Activated CD4-positive, alpha-beta T cell treated with anti-CD3 and anti-CD28 coated beads for 36 hours (primary cell): ENCODE measurements at regions not wholly inside any gene's neighbourhood (a gene's known extent, or its start where the extent isn't known, plus 50 kb on each side); places are given as distances from the start of the nearest gene placed in this dataset.

ENCODE experiments used
- ATAC-seq: fragments of 200-7000 bp; cut with Tn5 transposase; one replicate; pipeline ENCODE4 v1.10.0; 2021; ENCODE audit warnings: mild to moderate bottlenecking, moderate library complexity
- CTCF ChIA-PET: fragments of 350-600 bp; sonication (Branson Sonifier 250); formaldehyde crosslinking; loops from one replicate; lab custom pipeline; 2021; ENCODE audit warnings: antibody characterized with exemption; lab: Charles Lee
- POLR2A ChIA-PET: fragments of 350-600 bp; sonication (Branson Sonifier 250); formaldehyde crosslinking; loops from one replicate; lab custom pipeline; 2021; ENCODE audit warnings: antibody characterized with exemption, inconsistent platforms; lab: Charles Lee
- DNase-seq: peaks from one replicate; pipeline ENCODE4 v3.0.0-alpha.2; 2020
- H3K27ac Mint-ChIP-seq: one replicate; pipeline ENCODE4 v1.8.0; 2021; ENCODE audit warnings: mixed read lengths
- H3K27me3 Mint-ChIP-seq: one replicate; pipeline ENCODE4 v1.8.0; 2021; ENCODE audit warnings: mixed read lengths
- H3K36me3 Mint-ChIP-seq: one replicate; pipeline ENCODE4 v1.8.0; 2021; ENCODE audit warnings: low read depth, mixed read lengths
- H3K4me1 Mint-ChIP-seq: one replicate; pipeline ENCODE4 v1.8.0; 2021; ENCODE audit warnings: mixed read lengths
- H3K4me3 Mint-ChIP-seq: one replicate; pipeline ENCODE4 v1.8.0; 2021; ENCODE audit warnings: mild to moderate bottlenecking, moderate library complexity, mixed read lengths
- H3K9me3 Mint-ChIP-seq: one replicate; pipeline ENCODE4 v1.8.0; 2021; ENCODE audit warnings: low read depth, mixed read lengths
- intact Hi-C, 2 experiments: fragments of 100-400 bp; cut with DNase I in 1 of 2; cut with micrococcal nuclease in 1 of 2; formaldehyde crosslinking; loops; one replicate each; pipeline versions ENCODE4 v1.14.2 to v1.15.1; 2022 to 2024; cut with DNase I, micrococcal nuclease

- no peaks in the 10 kb centered on the region for H3K36me3 Mint-ChIP-seq
- ChIA-PET CTCF (no interaction called here), POLR2A (interaction anchor here (0.5 kb wide), 1 partner anchor 1272 kb away, joined by 3 read pairs; no protein-coding TSS in a partner anchor)
- DNase-seq (no peak), ATAC-seq (no peak)
- no peaks in the 10 kb centered on the region for H3K4me1 Mint-ChIP-seq
- no peaks in the 10 kb centered on the region for H3K9me3 Mint-ChIP-seq
- peaks cover 2% of the 10 kb centered on the region for H3K27me3 Mint-ChIP-seq
- H3K4me3 Mint-ChIP-seq = no peak overlapping the region
- intact Hi-C loops = no loop called here
- H3K27ac Mint-ChIP-seq = no peak overlapping the region
Observed at GRCh38 chr7:47153576-47153975, 428.3 kb downstream of the TNS3 start.

- no peaks in the 10 kb centered on the region for H3K9me3 Mint-ChIP-seq
Observed at GRCh38 chr7:47153058-47153457, 428.9 kb downstream of the TNS3 start.

GRCh38 chr7:47152307-47152706 is 429.6 kb downstream of the TNS3 start:
- H3K27me3 Mint-ChIP-seq = peaks cover 2% of the 10 kb centered on the region
- ATAC-seq = no peak
- POLR2A ChIA-PET = no interaction called here
- H3K36me3 Mint-ChIP-seq = no peaks in the 10 kb centered on the region
- intact Hi-C loops = no loop called here
- DNase-seq = no peak
- CTCF ChIA-PET = no interaction called here
- no peak overlapping the region for H3K27ac Mint-ChIP-seq
- no peak overlapping the region for H3K4me3 Mint-ChIP-seq
- H3K9me3 Mint-ChIP-seq = no peaks in the 10 kb centered on the region
- no peaks in the 10 kb centered on the region for H3K4me1 Mint-ChIP-seq

More at GRCh38 chr7:47153058-47153457, 428.9 kb downstream of the TNS3 start:
- Mint-ChIP-seq H3K36me3 (no peaks in the 10 kb centered on the region), H3K4me1 (no peaks in the 10 kb centered on the region), H3K27me3 (peaks cover 2% of the 10 kb centered on the region), H3K27ac (no peak overlapping the region), H3K4me3 (no peak overlapping the region)
- CTCF ChIA-PET = no interaction called here
- no peak for ATAC-seq
- no peak for DNase-seq
- intact Hi-C loops = no loop called here
- POLR2A ChIA-PET = interaction anchor here (0.5 kb wide), 1 partner anchor 1271 kb away, joined by 3 read pairs; no protein-coding TSS in a partner anchor

GRCh38 chr7:47150497-47151260 is 431.2 kb downstream of the TNS3 start:
- H3K27ac Mint-ChIP-seq = no peak overlapping the region
- no peak overlapping the region for H3K4me3 Mint-ChIP-seq
- H3K4me1 Mint-ChIP-seq = no peaks in the 10 kb centered on the region
- H3K27me3 Mint-ChIP-seq = peaks cover 13% of the 10 kb centered on the region
- no peaks in the 10 kb centered on the region for H3K9me3 Mint-ChIP-seq
- POLR2A ChIA-PET = no interaction called here
- H3K36me3 Mint-ChIP-seq = no peaks in the 10 kb centered on the region
- ATAC-seq (no peak), DNase-seq (no peak)
- intact Hi-C loops = no loop called here
- CTCF ChIA-PET = no interaction called here

GRCh38 chr7:47149971-47150370 is 431.9 kb downstream of the TNS3 start:
- intact Hi-C loops = no loop called here
- Mint-ChIP-seq H3K9me3 (no peaks in the 10 kb centered on the region), H3K36me3 (no peaks in the 10 kb centered on the region), H3K4me3 (no peak overlapping the region), H3K27me3 (peaks cover 11% of the 10 kb centered on the region), H3K4me1 (no peaks in the 10 kb centered on the region), H3K27ac (no peak overlapping the region)
- POLR2A ChIA-PET = no interaction called here
- CTCF ChIA-PET = no interaction called here
- no peak for DNase-seq
- no peak for ATAC-seq

GRCh38 chr7:47149208-47149839 is 432.6 kb downstream of the TNS3 start:
- no peaks in the 10 kb centered on the region for H3K9me3 Mint-ChIP-seq
- DNase-seq (no peak), ATAC-seq (no peak)
- ChIA-PET CTCF (no interaction called here), POLR2A (no interaction called here)
- peaks cover 13% of the 10 kb centered on the region for H3K27me3 Mint-ChIP-seq
- no peaks in the 10 kb centered on the region for H3K36me3 Mint-ChIP-seq
- H3K4me1 Mint-ChIP-seq = no peaks in the 10 kb centered on the region
- H3K4me3 Mint-ChIP-seq = no peak overlapping the region
- intact Hi-C loops = no loop called here
- H3K27ac Mint-ChIP-seq = no peak overlapping the region

GRCh38 chr7:47148536-47149207 is 433.2 kb downstream of the TNS3 start:
- ChIA-PET POLR2A (no interaction called here), CTCF (no interaction called here)
- no peak for DNase-seq
- Mint-ChIP-seq H3K27me3 (peaks cover 13% of the 10 kb centered on the region), H3K36me3 (no peaks in the 10 kb centered on the region), H3K4me1 (no peaks in the 10 kb centered on the region), H3K27ac (no peak overlapping the region), H3K9me3 (no peaks in the 10 kb centered on the region), H3K4me3 (no peak overlapping the region)
- intact Hi-C loops = no loop called here
- no peak for ATAC-seq

- Mint-ChIP-seq H3K4me1 (no peaks in the 10 kb centered on the region), H3K4me3 (no peak overlapping the region), H3K27me3 (peaks cover 13% of the 10 kb centered on the region), H3K9me3 (no peaks in the 10 kb centered on the region), H3K36me3 (no peaks in the 10 kb centered on the region), H3K27ac (no peak overlapping the region)
- ATAC-seq (no peak), DNase-seq (no peak)
- intact Hi-C loops = no loop called here
- ChIA-PET CTCF (interaction anchor here (0.7 kb wide), 1 partner anchor 275 kb away, joined by 3 read pairs; no protein-coding TSS in a partner anchor), POLR2A (no interaction called here)
Observed at GRCh38 chr7:47147213-47147631, 434.7 kb downstream of the TNS3 start.

- H3K4me3 Mint-ChIP-seq = no peak overlapping the region
- H3K27ac Mint-ChIP-seq = no peak overlapping the region
- no peak for DNase-seq
Observed at GRCh38 chr7:47145982-47146381, 435.9 kb downstream of the TNS3 start.

GRCh38 chr7:47145186-47145725 is 436.7 kb downstream of the TNS3 start:
- DNase-seq (no peak), ATAC-seq (no peak)
- H3K27ac Mint-ChIP-seq = no peak overlapping the region
- peaks cover 19% of the 10 kb centered on the region for H3K27me3 Mint-ChIP-seq
- ChIA-PET POLR2A (no interaction called here), CTCF (no interaction called here)
- no peaks in the 10 kb centered on the region for H3K36me3 Mint-ChIP-seq
- intact Hi-C loops = no loop called here
- H3K4me1 Mint-ChIP-seq = no peaks in the 10 kb centered on the region
- no peaks in the 10 kb centered on the region for H3K9me3 Mint-ChIP-seq
- no peak overlapping the region for H3K4me3 Mint-ChIP-seq

More at GRCh38 chr7:47145982-47146381, 435.9 kb downstream of the TNS3 start:
- Mint-ChIP-seq H3K9me3 (no peaks in the 10 kb centered on the region), H3K36me3 (no peaks in the 10 kb centered on the region), H3K4me1 (no peaks in the 10 kb centered on the region), H3K27me3 (peaks cover 13% of the 10 kb centered on the region)
- POLR2A ChIA-PET = no interaction called here
- intact Hi-C loops = no loop called here
- CTCF ChIA-PET = no interaction called here
- no peak for ATAC-seq

- ChIA-PET CTCF (no interaction called here), POLR2A (no interaction called here)
- Mint-ChIP-seq H3K9me3 (no peaks in the 10 kb centered on the region), H3K4me3 (no peak overlapping the region), H3K27me3 (peaks cover 26% of the 10 kb centered on the region), H3K4me1 (no peaks in the 10 kb centered on the region), H3K36me3 (no peaks in the 10 kb centered on the region), H3K27ac (no peak overlapping the region)
- ATAC-seq (no peak), DNase-seq (no peak)
- intact Hi-C loops = no loop called here
Observed at GRCh38 chr7:47143339-47143738, 438.6 kb downstream of the TNS3 start.
